NCI-H524 treated with DMSO at 0.1 percent for 48 hours (cell line): ENCODE measurements at regions not wholly inside any gene's neighbourhood (a gene's known extent, or its start where the extent isn't known, plus 50 kb on each side); places are given as distances from the start of the nearest gene placed in this dataset.

Experiments used
- DNase-seq: peaks from one replicate; lab custom pipeline; 2025; lab: John Stamatoyannopoulos, UW

GRCh38 chr15:47326410-47327333, 390.6 kb upstream of the SEMA6D start:
- no peak for DNase-seq

GRCh38 chr15:47331829-47332393, 385.4 kb upstream of the SEMA6D start:
- no peak for DNase-seq

- peak; percentile 94 for DNase-seq
Observed at GRCh38 chr15:47332481-47332880, 384.8 kb upstream of the SEMA6D start.

GRCh38 chr15:47333734-47334133, 383.6 kb upstream of the SEMA6D start:
- no peak for DNase-seq

- no peak for DNase-seq
Observed at GRCh38 chr15:47334805-47335535, 382.3 kb upstream of the SEMA6D start.

- DNase-seq, result no peak
Observed at GRCh38 chr15:47337106-47337505, 380.2 kb upstream of the SEMA6D start.

GRCh38 chr15:47337836-47338235, 379.5 kb upstream of the SEMA6D start:
- no peak for DNase-seq

GRCh38 chr15:47338771-47339170, 378.5 kb upstream of the SEMA6D start:
- no peak for DNase-seq

- DNase-seq, result no peak
Observed at GRCh38 chr15:47339800-47340570, 377.3 kb upstream of the SEMA6D start.

GRCh38 chr15:47340571-47340920, 376.8 kb upstream of the SEMA6D start:
- DNase-seq, result no peak

- no peak for DNase-seq
Observed at GRCh38 chr15:47349179-47349578, 368.1 kb upstream of the SEMA6D start.

- DNase-seq, result no peak
Observed at GRCh38 chr15:47351501-47351900, 365.8 kb upstream of the SEMA6D start.

GRCh38 chr15:47352217-47352616, 365.1 kb upstream of the SEMA6D start:
- DNase-seq, result no peak

GRCh38 chr15:47355759-47356158, 361.5 kb upstream of the SEMA6D start:
- DNase-seq, result no peak

- no peak for DNase-seq
Observed at GRCh38 chr15:47356297-47356696, 361.0 kb upstream of the SEMA6D start.

- no peak for DNase-seq
Observed at GRCh38 chr15:47358876-47359275, 358.4 kb upstream of the SEMA6D start.

GRCh38 chr15:47360305-47360704, 357.0 kb upstream of the SEMA6D start:
- DNase-seq, result no peak

GRCh38 chr15:47362118-47362905, 355.0 kb upstream of the SEMA6D start:
- no peak for DNase-seq

GRCh38 chr15:47363653-47364052, 353.7 kb upstream of the SEMA6D start:
- no peak for DNase-seq

GRCh38 chr15:47364230-47365141, 352.8 kb upstream of the SEMA6D start:
- DNase-seq, result no peak
